ENCODE measurements at regions not wholly inside any gene's neighbourhood (a gene's known extent, or its start where the extent isn't known, plus 50 kb on each side); places are given as distances from the start of the nearest gene placed in this dataset.
"Not testable (repeated sequence)": the region's sequence is repeated elsewhere in the genome, so short reads cannot be mapped to it uniquely, and the experiment has no call there.

DNA sequence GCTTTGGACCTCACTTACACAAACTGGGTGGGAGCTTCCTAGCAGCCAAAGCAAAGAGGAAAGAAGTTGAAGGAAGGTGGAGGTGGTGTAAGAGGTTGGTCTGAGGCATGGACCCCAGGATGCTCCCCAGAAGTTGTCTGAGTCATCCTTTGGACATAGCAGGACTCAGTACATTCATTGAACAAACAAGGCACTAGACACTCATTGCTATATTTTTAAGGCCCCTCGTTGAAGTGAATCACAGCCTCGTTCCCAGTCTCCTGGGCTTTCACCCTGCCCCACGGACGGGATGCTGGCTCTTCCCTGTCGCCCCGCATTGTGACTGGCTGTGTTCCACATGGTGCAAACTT, 95.9 kb upstream of the FGF3 start:
- intact Hi-C loops (cut with DNase I): loop anchor here (5.0 to 10.0 kb wide), 2 partner anchors 270 to 277 kb away; no protein-coding TSS in a partner anchor
- H3K4me3 ChIP-seq: no peak overlapping the region
- TF ChIP-seq, protein P1, sequence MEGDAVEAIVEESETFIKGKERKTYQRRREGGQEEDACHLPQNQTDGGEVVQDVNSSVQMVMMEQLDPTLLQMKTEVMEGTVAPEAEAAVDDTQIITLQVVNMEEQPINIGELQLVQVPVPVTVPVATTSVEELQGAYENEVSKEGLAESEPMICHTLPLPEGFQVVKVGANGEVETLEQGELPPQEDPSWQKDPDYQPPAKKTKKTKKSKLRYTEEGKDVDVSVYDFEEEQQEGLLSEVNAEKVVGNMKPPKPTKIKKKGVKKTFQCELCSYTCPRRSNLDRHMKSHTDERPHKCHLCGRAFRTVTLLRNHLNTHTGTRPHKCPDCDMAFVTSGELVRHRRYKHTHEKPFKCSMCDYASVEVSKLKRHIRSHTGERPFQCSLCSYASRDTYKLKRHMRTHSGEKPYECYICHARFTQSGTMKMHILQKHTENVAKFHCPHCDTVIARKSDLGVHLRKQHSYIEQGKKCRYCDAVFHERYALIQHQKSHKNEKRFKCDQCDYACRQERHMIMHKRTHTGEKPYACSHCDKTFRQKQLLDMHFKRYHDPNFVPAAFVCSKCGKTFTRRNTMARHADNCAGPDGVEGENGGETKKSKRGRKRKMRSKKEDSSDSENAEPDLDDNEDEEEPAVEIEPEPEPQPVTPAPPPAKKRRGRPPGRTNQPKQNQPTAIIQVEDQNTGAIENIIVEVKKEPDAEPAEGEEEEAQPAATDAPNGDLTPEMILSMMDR (IDR thresholded peaks at IDR 0.05): no peak
- peaks cover 0 to 82% of the 10 kb centered on the region in 2 donors for H3K27me3 ChIP-seq
- no peak overlapping the region for H3K27ac ChIP-seq
- H3K9me3 ChIP-seq: no peaks in the 10 kb centered on the region
- DNase-seq: no peak
- peaks cover 0 to 17% of the 10 kb centered on the region in 2 donors for H3K4me1 ChIP-seq
- no peaks in the 10 kb centered on the region for H3K36me3 ChIP-seq
- ATAC-seq: no peak

DNA sequence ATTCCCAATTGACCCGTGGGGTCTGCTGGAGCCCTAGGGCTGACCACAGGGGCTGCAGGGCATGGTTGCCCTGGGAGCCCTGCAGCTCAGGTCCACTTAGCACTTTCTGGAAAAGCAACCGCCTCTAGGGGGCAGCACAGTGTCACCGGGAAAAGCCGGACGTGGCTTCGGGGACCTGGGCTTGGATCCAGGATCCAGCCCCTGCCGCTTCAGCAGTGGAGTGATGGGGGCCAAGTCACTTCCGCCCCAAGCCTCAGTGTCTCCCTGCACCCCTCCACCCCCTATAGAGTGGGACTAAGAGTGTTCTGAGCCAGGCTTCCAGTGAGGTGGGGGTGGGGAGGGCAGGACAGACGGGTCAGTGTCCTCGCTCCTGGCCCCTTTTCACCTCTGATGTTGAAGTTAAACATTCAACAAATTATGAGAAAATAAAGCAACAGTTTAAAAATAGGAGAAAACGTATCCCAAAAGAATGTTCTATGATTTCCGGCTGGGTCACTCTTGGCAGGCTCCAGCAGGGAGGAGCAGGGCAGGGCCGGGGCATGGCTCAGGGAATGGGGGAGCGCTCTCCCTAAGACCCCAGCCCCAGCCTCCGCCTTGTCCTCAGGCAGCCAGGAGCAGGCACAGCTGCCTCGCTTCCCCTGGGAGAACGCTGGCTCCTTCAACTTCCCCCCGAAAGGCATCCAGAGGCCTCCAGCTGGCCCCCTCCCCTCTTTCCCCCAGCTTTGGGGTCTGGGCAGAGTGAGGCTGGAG, 96.5 kb upstream of the FGF3 start:
- H3K27me3 ChIP-seq: peaks cover 0 to 82% of the 10 kb centered on the region in 2 donors
- H3K4me1 ChIP-seq: peaks cover 0 to 17% of the 10 kb centered on the region in 2 donors
- H3K27ac ChIP-seq: peak overlapping the region; percentile 6 to 11
- TF ChIP-seq, protein P1 (IDR thresholded peaks at IDR 0.05): peak; percentile 57 to 79
- H3K36me3 ChIP-seq: no peaks in the 10 kb centered on the region
- ATAC-seq (peak; percentile 72), DNase-seq (peak; percentile 72 to 92 (median 80))
- no peaks in the 10 kb centered on the region for H3K9me3 ChIP-seq
- no peak overlapping the region for H3K4me3 ChIP-seq
- intact Hi-C loops (cut with DNase I): loop anchor here (5.0 to 10.0 kb wide), 2 partner anchors 269 to 277 kb away; no protein-coding TSS in a partner anchor

DNA sequence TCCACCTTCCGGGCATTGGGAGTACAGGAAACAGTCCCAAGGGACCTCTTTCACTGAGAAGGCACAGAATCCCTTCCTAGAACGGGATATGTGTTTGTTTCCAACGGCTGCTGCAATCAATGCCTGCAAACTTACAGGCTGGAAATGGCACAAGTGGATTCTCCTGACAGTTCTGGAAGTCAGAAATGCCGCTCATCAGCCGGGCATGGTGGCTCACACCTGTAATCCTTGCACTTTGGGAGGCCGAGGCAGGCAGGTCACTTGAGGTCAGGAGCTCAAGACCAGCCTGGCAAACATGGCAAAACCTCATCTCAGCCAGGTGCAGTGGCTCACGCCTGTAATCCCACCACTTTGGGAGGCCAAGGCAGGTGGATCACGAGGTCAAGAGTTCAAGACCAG, 97.0 kb upstream of the FGF3 start:
- not testable (repeated sequence) for H3K36me3 ChIP-seq, H3K4me3 ChIP-seq, H3K9me3 ChIP-seq, ATAC-seq
- H3K27ac ChIP-seq: peak overlapping the region in 1 of 2 donors; percentile 11
- peaks cover 0 to 82% of the 10 kb centered on the region in 2 donors for H3K27me3 ChIP-seq
- DNase-seq: peak in 1 of 4 donors; percentile 34
- intact Hi-C loops (cut with DNase I): loop anchor here (5.0 to 10.0 kb wide), 2 partner anchors 269 to 276 kb away; no protein-coding TSS in a partner anchor
- peaks cover 0 to 17% of the 10 kb centered on the region in 2 donors for H3K4me1 ChIP-seq

- no peaks in the 10 kb centered on the region for H3K36me3 ChIP-seq
- no peak overlapping the region for H3K27ac ChIP-seq
- DNase-seq: no peak
- no peaks in the 10 kb centered on the region for H3K9me3 ChIP-seq
- ATAC-seq: no peak
- H3K4me3 ChIP-seq: no peak overlapping the region
- peaks cover 0 to 17% of the 10 kb centered on the region in 2 donors for H3K4me1 ChIP-seq
- intact Hi-C loops (cut with DNase I): loop anchor here (5.0 to 10.0 kb wide), 2 partner anchors 268 to 275 kb away; no protein-coding TSS in a partner anchor
- H3K27me3 ChIP-seq: peaks cover 0 to 82% of the 10 kb centered on the region in 2 donors
- TF ChIP-seq, protein P1 (IDR thresholded peaks at IDR 0.05): no peak
Measured at GRCh38 chr11:69916806-69917387, 97.7 kb upstream of the FGF3 start.

GRCh38 chr11:69917529-69917928, 98.3 kb upstream of the FGF3 start:
- Histone ChIP-seq H3K9me3 (no peaks in the 10 kb centered on the region), H3K36me3 (no peaks in the 10 kb centered on the region), H3K27ac (no peak overlapping the region), H3K27me3 (peaks cover 0 to 82% of the 10 kb centered on the region in 2 donors), H3K4me3 (no peak overlapping the region), H3K4me1 (peaks cover 0 to 17% of the 10 kb centered on the region in 2 donors)
- intact Hi-C loops (cut with DNase I): loop anchor here (5.0 to 10.0 kb wide), 2 partner anchors 267 to 275 kb away; no protein-coding TSS in a partner anchor
- ATAC-seq (no peak), DNase-seq (no peak)
- TF ChIP-seq, protein P1 (IDR thresholded peaks at IDR 0.05): no peak

Measured in left lung (tissue), 4 donors.